GM12878 (cell line): ENCODE measurements at regions not wholly inside any gene's neighbourhood (a gene's known extent, or its start where the extent isn't known, plus 50 kb on each side); places are given as distances from the start of the nearest gene placed in this dataset.

Source experiments
- ATAC-seq: fragments of 200-7000 bp; cut with Tn5 transposase; 3 replicates; pipeline ENCODE4 v1.9.1; 2020; ENCODE audit warnings: mild to moderate bottlenecking, moderate library complexity
- BruUV-seq: library from RNA; stranded (reverse); fragments of 400-500 nt; replicated peaks from 2 replicates; lab custom pipeline; 2021; lab: Mats Ljungman, UMichigan
- CTCF ChIA-PET: fragments of 300-600 bp; sonication (Branson Sonifier 250); formaldehyde crosslinking; extraction: SDS; loops from one replicate; lab custom pipeline; 2021; ENCODE audit warnings: inconsistent platforms; lab: Yijun Ruan, JAX
- POLR2A ChIA-PET: fragments of 350-600 bp; formaldehyde crosslinking; extraction: SDS; loops from one replicate; lab custom pipeline; 2021; ENCODE audit warnings: inconsistent platforms; lab: Charles Lee
- RAD21 ChIA-PET: fragments of 300-600 bp; sonication (Branson Sonifier 250); formaldehyde crosslinking; loops from one replicate; lab custom pipeline; 2023; ENCODE audit warnings: antibody characterized with exemption; ENCODE audit not compliant: unreplicated experiment; lab: Charles Lee
- SMC1A ChIA-PET: fragments of 300-600 bp; sonication (Branson Sonifier 250); formaldehyde crosslinking; loops from one replicate; lab custom pipeline; 2023; ENCODE audit not compliant: unreplicated experiment, uncharacterized antibody; lab: Charles Lee
- DNase-seq: peaks from one replicate; pipeline ENCODE4 v3.0.0-alpha.2; 2011; ENCODE audit warnings: low read depth, low spot score
- FAIRE-seq: peaks from 3 replicates; lab custom pipeline; 2011; peaks lifted over from hg19 to GRCh38; lab: Jason Lieb, UNC
- H2AFZ ChIP-seq: 2 replicates; pipeline ENCODE4 v1.6.0; 2011; ENCODE audit warnings: low read depth, low read length, control low read depth; ENCODE audit not compliant: control insufficient read depth
- H3K27ac ChIP-seq: 2 replicates; pipeline ENCODE4 v1.5.1; 2011; ENCODE audit warnings: control low read depth; ENCODE audit not compliant: control insufficient read depth, insufficient read depth
- H3K27me3 ChIP-seq, 2 experiments: replicated peaks in 1 of 2; 2 replicates each; pipeline versions ENCODE4 v1.6.0 to v1.6.1; 2011; ENCODE audit warnings: low read length in 1 of 2; ENCODE audit not compliant: control insufficient read depth in 2 of 2, insufficient read depth in 2 of 2
- H3K36me3 ChIP-seq, 2 experiments: 2 replicates each; pipeline ENCODE4 v1.5.1; 2011; ENCODE audit warnings: low read length in 1 of 2; ENCODE audit not compliant: control insufficient read depth in 2 of 2, insufficient read depth in 2 of 2
- H3K4me1 ChIP-seq: 2 replicates; pipeline ENCODE4 v1.6.1; 2011; ENCODE audit warnings: mild to moderate bottlenecking, low read length, moderate library complexity, mixed read lengths; ENCODE audit not compliant: control insufficient read depth, insufficient read depth
- H3K4me2 ChIP-seq: 2 replicates; pipeline ENCODE4 v1.6.0; 2011; ENCODE audit warnings: control low read depth; ENCODE audit not compliant: control insufficient read depth, insufficient read depth
- H3K4me3 ChIP-seq: fragments of 200-600 bp; sonication (generic); 2 replicates; pipeline ENCODE4 v1.5.1; 2016
- H3K79me2 ChIP-seq: 2 replicates; pipeline ENCODE4 v1.6.0; 2011; ENCODE audit warnings: low read length; ENCODE audit not compliant: control insufficient read depth, insufficient read depth
- H3K9ac ChIP-seq: 2 replicates; pipeline ENCODE4 v1.8.0; 2011; ENCODE audit warnings: low read length, control low read depth, mixed read lengths; ENCODE audit not compliant: control insufficient read depth, insufficient read depth
- H3K9me3 ChIP-seq: replicated peaks from 3 replicates; pipeline ENCODE4 v1.5.1; 2011; ENCODE audit warnings: mild to moderate bottlenecking, low read length; ENCODE audit not compliant: control insufficient read depth, insufficient read depth
- H4K20me1 ChIP-seq: 2 replicates; pipeline ENCODE4 v1.6.0; 2011; ENCODE audit not compliant: control insufficient read depth, insufficient read depth
- BMI1 ChIP-seq: fragments of 450-650 bp; IDR thresholded peaks from 2 replicates; pipeline ENCODE4 v1.6.1; 2016; ENCODE audit warnings: mild to moderate bottlenecking, moderate library complexity, borderline replicate concordance
- BRCA1 ChIP-seq: IDR thresholded peaks from 2 replicates; pipeline ENCODE4 v1.6.1; 2011; ENCODE audit warnings: low read depth, low read length, improper control_type of control experiment
- NFYA ChIP-seq: IDR thresholded peaks from 2 replicates; pipeline ENCODE4 v1.6.1; 2011; ENCODE audit warnings: low read depth, mild to moderate bottlenecking, low read length, improper control_type of control experiment, borderline replicate concordance
- PAX5 ChIP-seq: IDR thresholded peaks from 2 replicates; pipeline ENCODE4 v1.6.1; 2011; ENCODE audit warnings: low read depth, low read length, borderline replicate concordance
- PML ChIP-seq: IDR thresholded peaks from 2 replicates; pipeline ENCODE4 v1.6.1; 2012; ENCODE audit warnings: low read length, inconsistent platforms
- POLR2AphosphoS5 ChIP-seq: IDR thresholded peaks from 2 replicates; pipeline ENCODE4 v1.6.1; 2011; ENCODE audit warnings: mild to moderate bottlenecking, low read length, inconsistent platforms
- SIN3A ChIP-seq: IDR thresholded peaks from 2 replicates; pipeline ENCODE4 v1.6.1; 2012; ENCODE audit warnings: low read depth, low read length, improper control_type of control experiment
- WGBS: methylation state at CpG from one replicate; pipeline ENCODE4 v1.1.6; 2016; ENCODE audit warnings: low lambda C conversion rate; ENCODE audit not compliant: insufficient replicate concordance, insufficient coverage; ENCODE audit errors: missing lambda C conversion rate; 5-methylcytosine and 5-hydroxymethylcytosine counted together
- in situ Hi-C: fragments of 300-500 bp; cut with MboI; formaldehyde crosslinking; loops from 9 replicates; pipeline ENCODE4 v1.14.3; 2018; ENCODE audit warnings: mixed read lengths
- intact Hi-C: fragments of 100-400 bp; cut with micrococcal nuclease; formaldehyde crosslinking; loops from one replicate; pipeline ENCODE4 v1.14.2; 2022; ENCODE audit not compliant: unreplicated experiment
- TF ChIP-seq, protein P1 (sequence below): fragments of 450-650 bp; conservative IDR thresholded peaks from 2 replicates; pipeline ENCODE4 v1.6.1; 2017; ENCODE audit warnings: mild to moderate bottlenecking, moderate library complexity
- TF ChIP-seq, protein P2 (sequence below): IDR thresholded peaks from 2 replicates; pipeline ENCODE4 v1.6.1; 2011; ENCODE audit warnings: mild to moderate bottlenecking, low read depth, low read length, moderate library complexity; ENCODE audit not compliant: insufficient replicate concordance

DNA sequence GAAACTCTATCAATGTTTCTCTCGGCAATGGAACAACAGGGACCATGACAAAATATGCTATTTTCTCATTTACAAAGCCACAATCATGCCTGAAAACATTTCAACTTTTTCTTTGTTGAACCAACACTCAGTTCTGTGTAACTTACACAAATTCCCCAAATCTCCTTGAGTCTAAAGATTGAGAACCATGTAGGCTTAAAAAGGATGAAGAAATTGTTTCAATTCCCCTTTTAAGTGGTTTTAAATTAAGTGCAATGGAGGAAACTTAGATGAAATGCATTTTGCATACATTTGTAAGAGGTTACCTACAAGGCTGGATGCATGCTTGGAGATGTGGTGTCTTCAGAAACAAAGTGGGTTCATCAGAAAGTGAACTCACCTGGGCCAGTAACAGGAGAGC lies 566.4 kb upstream of the CDH11 start:
- no peak overlapping the region for H3K4me3 ChIP-seq
- 0% methylated on average over 1 of the region's 1 CpG for WGBS
- no peak for FAIRE-seq
- no peaks in the 10 kb centered on the region for H3K36me3 ChIP-seq
- no peak overlapping the region for H3K9ac ChIP-seq
- in situ Hi-C loops, result no loop called here
- no peaks in the 10 kb centered on the region for H3K27me3 ChIP-seq
- SMC1A ChIA-PET, result no interaction called here
- H3K9me3 ChIP-seq, result no peaks in the 10 kb centered on the region
- RAD21 ChIA-PET, result no interaction called here
- H3K4me2 ChIP-seq, result no peak overlapping the region
- no TSS peak for BruUV-seq
- H3K4me1 ChIP-seq, result no peaks in the 10 kb centered on the region
- H2AFZ ChIP-seq, result no peak overlapping the region
- intact Hi-C loops, result no loop called here
- DNase-seq, result no peak
- no peak overlapping the region for H3K27ac ChIP-seq
- H4K20me1 ChIP-seq, result no peaks in the 10 kb centered on the region
- POLR2A ChIA-PET, result no interaction called here
- H3K79me2 ChIP-seq, result no peaks in the 10 kb centered on the region
- TF ChIP-seq BRCA1 (no peak), PML (no peak), BMI1 (no peak), POLR2AphosphoS5 (no peak), SIN3A (no peak), NFYA (no peak), PAX5 (no peak)
- TF ChIP-seq, protein P1, sequence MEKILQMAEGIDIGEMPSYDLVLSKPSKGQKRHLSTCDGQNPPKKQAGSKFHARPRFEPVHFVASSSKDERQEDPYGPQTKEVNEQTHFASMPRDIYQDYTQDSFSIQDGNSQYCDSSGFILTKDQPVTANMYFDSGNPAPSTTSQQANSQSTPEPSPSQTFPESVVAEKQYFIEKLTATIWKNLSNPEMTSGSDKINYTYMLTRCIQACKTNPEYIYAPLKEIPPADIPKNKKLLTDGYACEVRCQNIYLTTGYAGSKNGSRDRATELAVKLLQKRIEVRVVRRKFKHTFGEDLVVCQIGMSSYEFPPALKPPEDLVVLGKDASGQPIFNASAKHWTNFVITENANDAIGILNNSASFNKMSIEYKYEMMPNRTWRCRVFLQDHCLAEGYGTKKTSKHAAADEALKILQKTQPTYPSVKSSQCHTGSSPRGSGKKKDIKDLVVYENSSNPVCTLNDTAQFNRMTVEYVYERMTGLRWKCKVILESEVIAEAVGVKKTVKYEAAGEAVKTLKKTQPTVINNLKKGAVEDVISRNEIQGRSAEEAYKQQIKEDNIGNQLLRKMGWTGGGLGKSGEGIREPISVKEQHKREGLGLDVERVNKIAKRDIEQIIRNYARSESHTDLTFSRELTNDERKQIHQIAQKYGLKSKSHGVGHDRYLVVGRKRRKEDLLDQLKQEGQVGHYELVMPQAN, result no peak
- TF ChIP-seq, protein P2, sequence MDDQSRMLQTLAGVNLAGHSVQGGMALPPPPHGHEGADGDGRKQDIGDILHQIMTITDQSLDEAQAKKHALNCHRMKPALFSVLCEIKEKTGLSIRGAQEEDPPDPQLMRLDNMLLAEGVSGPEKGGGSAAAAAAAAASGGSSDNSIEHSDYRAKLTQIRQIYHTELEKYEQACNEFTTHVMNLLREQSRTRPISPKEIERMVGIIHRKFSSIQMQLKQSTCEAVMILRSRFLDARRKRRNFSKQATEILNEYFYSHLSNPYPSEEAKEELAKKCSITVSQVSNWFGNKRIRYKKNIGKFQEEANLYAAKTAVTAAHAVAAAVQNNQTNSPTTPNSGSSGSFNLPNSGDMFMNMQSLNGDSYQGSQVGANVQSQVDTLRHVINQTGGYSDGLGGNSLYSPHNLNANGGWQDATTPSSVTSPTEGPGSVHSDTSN, result no peak
- ATAC-seq, result no peak
- CTCF ChIA-PET, result no interaction called here
